Neural cell (in vitro differentiated cells): ENCODE measurements at regions not wholly inside any gene's neighbourhood (a gene's known extent, or its start where the extent isn't known, plus 50 kb on each side); places are given as distances from the start of the nearest gene placed in this dataset.

Experiments
- CTCF ChIP-seq: fragments of 450-650 bp; IDR thresholded peaks from 2 replicates; pipeline ENCODE4 v1.5.1; 2014; ENCODE audit warnings: antibody characterized with exemption, mild to moderate bottlenecking, moderate library complexity; ENCODE audit not compliant: poor library complexity, severe bottlenecking
- EP300 ChIP-seq: fragments of 450-650 bp; conservative IDR thresholded peaks from 2 replicates; pipeline ENCODE4 v1.6.1; 2014; ENCODE audit warnings: antibody characterized with exemption, mild to moderate bottlenecking, moderate library complexity; ENCODE audit not compliant: poor library complexity, severe bottlenecking
- EZH2 ChIP-seq: fragments of 200-600, 300-800 bp; shearing (Covaris generic), sonication (generic); IDR thresholded peaks from 2 replicates; pipeline ENCODE4 v1.6.1; 2014; ENCODE audit warnings: antibody characterized with exemption, low read length, borderline replicate concordance, mild to moderate bottlenecking; ENCODE audit not compliant: insufficient read depth, poor library complexity, severe bottlenecking
- MXI1 ChIP-seq: fragments of 450-650 bp; conservative IDR thresholded peaks from 2 replicates; pipeline ENCODE4 v1.6.1; 2014; ENCODE audit warnings: antibody characterized with exemption, mild to moderate bottlenecking; ENCODE audit not compliant: poor library complexity, severe bottlenecking
- POLR2AphosphoS5 ChIP-seq: IDR thresholded peaks from 2 replicates; pipeline ENCODE4 v1.6.1; 2012
- RAD21 ChIP-seq: fragments of 450-650 bp; conservative IDR thresholded peaks from 2 replicates; pipeline ENCODE4 v1.6.1; 2014; ENCODE audit warnings: antibody characterized with exemption, mild to moderate bottlenecking, moderate library complexity
- REST ChIP-seq: IDR thresholded peaks from 2 replicates; pipeline ENCODE4 v1.6.1; 2012; ENCODE audit warnings: borderline replicate concordance
- SMC3 ChIP-seq: fragments of 450-650 bp; conservative IDR thresholded peaks from 2 replicates; pipeline ENCODE4 v1.6.1; 2014; ENCODE audit warnings: antibody characterized with exemption, mild to moderate bottlenecking, moderate library complexity; ENCODE audit not compliant: poor library complexity
- TAF1 ChIP-seq: IDR thresholded peaks from 2 replicates; pipeline ENCODE4 v1.6.1; 2012; ENCODE audit warnings: low read depth

- TF ChIP-seq TAF1 (no peak), CTCF (no peak), REST (no peak), SMC3 (no peak), EP300 (no peak), EZH2 (no peak), POLR2AphosphoS5 (no peak), RAD21 (no peak), MXI1 (no peak)
Observed at GRCh38 chr4:8765631-8766590, 105.7 kb downstream of the HMX1 start.
